GM12878 (cell line): ENCODE measurements at regions not wholly inside any gene's neighbourhood (a gene's known extent, or its start where the extent isn't known, plus 50 kb on each side); places are given as distances from the start of the nearest gene placed in this dataset.

Source experiments
- ATAC-seq: fragments of 200-7000 bp; cut with Tn5 transposase; 3 replicates; pipeline ENCODE4 v1.9.1; 2020; ENCODE audit warnings: mild to moderate bottlenecking, moderate library complexity
- BruUV-seq: library from RNA; stranded (reverse); fragments of 400-500 nt; replicated peaks from 2 replicates; lab custom pipeline; 2021; lab: Mats Ljungman, UMichigan
- CTCF ChIA-PET: fragments of 300-600 bp; sonication (Branson Sonifier 250); formaldehyde crosslinking; extraction: SDS; loops from one replicate; lab custom pipeline; 2021; ENCODE audit warnings: inconsistent platforms; lab: Yijun Ruan, JAX
- POLR2A ChIA-PET: fragments of 350-600 bp; formaldehyde crosslinking; extraction: SDS; loops from one replicate; lab custom pipeline; 2021; ENCODE audit warnings: inconsistent platforms; lab: Charles Lee
- RAD21 ChIA-PET: fragments of 300-600 bp; sonication (Branson Sonifier 250); formaldehyde crosslinking; loops from one replicate; lab custom pipeline; 2023; ENCODE audit warnings: antibody characterized with exemption; ENCODE audit not compliant: unreplicated experiment; lab: Charles Lee
- SMC1A ChIA-PET: fragments of 300-600 bp; sonication (Branson Sonifier 250); formaldehyde crosslinking; loops from one replicate; lab custom pipeline; 2023; ENCODE audit not compliant: unreplicated experiment, uncharacterized antibody; lab: Charles Lee
- DNase-seq: peaks from one replicate; pipeline ENCODE4 v3.0.0-alpha.2; 2011; ENCODE audit warnings: low read depth, low spot score
- FAIRE-seq: peaks from 3 replicates; lab custom pipeline; 2011; peaks lifted over from hg19 to GRCh38; lab: Jason Lieb, UNC
- H2AFZ ChIP-seq: 2 replicates; pipeline ENCODE4 v1.6.0; 2011; ENCODE audit warnings: low read depth, low read length, control low read depth; ENCODE audit not compliant: control insufficient read depth
- H3K27ac ChIP-seq: 2 replicates; pipeline ENCODE4 v1.5.1; 2011; ENCODE audit warnings: control low read depth; ENCODE audit not compliant: control insufficient read depth, insufficient read depth
- H3K27me3 ChIP-seq, 2 experiments: replicated peaks in 1 of 2; 2 replicates each; pipeline versions ENCODE4 v1.6.0 to v1.6.1; 2011; ENCODE audit warnings: low read length in 1 of 2; ENCODE audit not compliant: control insufficient read depth in 2 of 2, insufficient read depth in 2 of 2
- H3K36me3 ChIP-seq, 2 experiments: 2 replicates each; pipeline ENCODE4 v1.5.1; 2011; ENCODE audit warnings: low read length in 1 of 2; ENCODE audit not compliant: control insufficient read depth in 2 of 2, insufficient read depth in 2 of 2
- H3K4me1 ChIP-seq: 2 replicates; pipeline ENCODE4 v1.6.1; 2011; ENCODE audit warnings: mild to moderate bottlenecking, low read length, moderate library complexity, mixed read lengths; ENCODE audit not compliant: control insufficient read depth, insufficient read depth
- H3K4me2 ChIP-seq: 2 replicates; pipeline ENCODE4 v1.6.0; 2011; ENCODE audit warnings: control low read depth; ENCODE audit not compliant: control insufficient read depth, insufficient read depth
- H3K4me3 ChIP-seq: fragments of 200-600 bp; sonication (generic); 2 replicates; pipeline ENCODE4 v1.5.1; 2016
- H3K79me2 ChIP-seq: 2 replicates; pipeline ENCODE4 v1.6.0; 2011; ENCODE audit warnings: low read length; ENCODE audit not compliant: control insufficient read depth, insufficient read depth
- H3K9ac ChIP-seq: 2 replicates; pipeline ENCODE4 v1.8.0; 2011; ENCODE audit warnings: low read length, control low read depth, mixed read lengths; ENCODE audit not compliant: control insufficient read depth, insufficient read depth
- H3K9me3 ChIP-seq: replicated peaks from 3 replicates; pipeline ENCODE4 v1.5.1; 2011; ENCODE audit warnings: mild to moderate bottlenecking, low read length; ENCODE audit not compliant: control insufficient read depth, insufficient read depth
- H4K20me1 ChIP-seq: 2 replicates; pipeline ENCODE4 v1.6.0; 2011; ENCODE audit not compliant: control insufficient read depth, insufficient read depth
- BRCA1 ChIP-seq: IDR thresholded peaks from 2 replicates; pipeline ENCODE4 v1.6.1; 2011; ENCODE audit warnings: low read depth, low read length, improper control_type of control experiment
- EZH2 ChIP-seq: IDR thresholded peaks from 2 replicates; pipeline ENCODE4 v1.6.1; 2012; ENCODE audit warnings: low read depth, mild to moderate bottlenecking, control low read depth, inconsistent platforms, low read length, borderline replicate concordance; ENCODE audit not compliant: control insufficient read depth
- HDAC6 ChIP-seq: fragments of 200-600 bp; sonication (generic); IDR thresholded peaks from one replicate; pipeline ENCODE4 v1.8.0; 2017; ENCODE audit warnings: antibody characterized with exemption; ENCODE audit not compliant: unreplicated experiment
- JUNB ChIP-seq: IDR thresholded peaks from 2 replicates; pipeline ENCODE4 v1.6.1; 2016; ENCODE audit warnings: antibody characterized with exemption, mild to moderate bottlenecking
- KDM1A ChIP-seq: fragments of 200-600 bp; sonication (generic); IDR thresholded peaks from 2 replicates; pipeline ENCODE4 v1.6.1; 2016; ENCODE audit warnings: borderline replicate concordance
- MTA2 ChIP-seq: fragments of 450-650 bp; IDR thresholded peaks from 2 replicates; pipeline ENCODE4 v1.6.1; 2016; ENCODE audit warnings: low read depth, mild to moderate bottlenecking, moderate library complexity
- MTA3 ChIP-seq: IDR thresholded peaks from 2 replicates; pipeline ENCODE4 v1.6.1; 2012; ENCODE audit warnings: low read length, inconsistent platforms, borderline replicate concordance
- NFXL1 ChIP-seq: fragments of 450-650 bp; IDR thresholded peaks from 2 replicates; pipeline ENCODE4 v1.6.1; 2017; ENCODE audit warnings: antibody characterized with exemption, mild to moderate bottlenecking, borderline replicate concordance
- POLR2AphosphoS2 ChIP-seq: IDR thresholded peaks from 2 replicates; pipeline ENCODE4 v1.6.1; 2011; ENCODE audit warnings: low read depth, mild to moderate bottlenecking, low read length, improper control_type of control experiment, moderate library complexity
- POU2F2 ChIP-seq: IDR thresholded peaks from 3 replicates; pipeline ENCODE4 v1.6.1; 2011; ENCODE audit warnings: low read depth, mild to moderate bottlenecking, low read length, borderline replicate concordance
- RAD21 ChIP-seq: IDR thresholded peaks from 2 replicates; pipeline ENCODE4 v1.6.1; 2011; ENCODE audit warnings: mild to moderate bottlenecking, low read depth, low read length, moderate library complexity; ENCODE audit not compliant: insufficient read depth
- SIN3A ChIP-seq: IDR thresholded peaks from 2 replicates; pipeline ENCODE4 v1.6.1; 2012; ENCODE audit warnings: low read depth, low read length, improper control_type of control experiment
- SMAD1 ChIP-seq: fragments of 450-650 bp; IDR thresholded peaks from 2 replicates; pipeline ENCODE4 v1.6.1; 2018; ENCODE audit warnings: mild to moderate bottlenecking, low read depth; ENCODE audit not compliant: partially characterized antibody
- SPI1 ChIP-seq: IDR thresholded peaks from 2 replicates; pipeline ENCODE4 v1.6.1; 2011; ENCODE audit warnings: low read depth, mild to moderate bottlenecking, low read length, moderate library complexity, borderline replicate concordance; ENCODE audit not compliant: insufficient read depth
- TCF12 ChIP-seq: IDR thresholded peaks from 2 replicates; pipeline ENCODE4 v1.6.1; 2011; ENCODE audit warnings: low read depth, mild to moderate bottlenecking, low read length
- TCF3 ChIP-seq: IDR thresholded peaks from 2 replicates; pipeline ENCODE4 v1.6.1; 2012; ENCODE audit warnings: low read depth, mild to moderate bottlenecking, low read length, borderline replicate concordance; ENCODE audit not compliant: insufficient read depth
- ZNF622 ChIP-seq: fragments of 450-650 bp; IDR thresholded peaks from 2 replicates; pipeline ENCODE4 v1.6.1; 2017; ENCODE audit warnings: mild to moderate bottlenecking, inconsistent platforms
- ZZZ3 ChIP-seq: IDR thresholded peaks from 2 replicates; pipeline ENCODE4 v1.6.1; 2011; ENCODE audit warnings: low read depth; ENCODE audit not compliant: control insufficient read depth, insufficient read length
- WGBS: methylation state at CpG from one replicate; pipeline ENCODE4 v1.1.6; 2016; ENCODE audit warnings: low lambda C conversion rate; ENCODE audit not compliant: insufficient replicate concordance, insufficient coverage; ENCODE audit errors: missing lambda C conversion rate; 5-methylcytosine and 5-hydroxymethylcytosine counted together
- in situ Hi-C: fragments of 300-500 bp; cut with MboI; formaldehyde crosslinking; loops from 9 replicates; pipeline ENCODE4 v1.14.3; 2018; ENCODE audit warnings: mixed read lengths
- intact Hi-C: fragments of 100-400 bp; cut with micrococcal nuclease; formaldehyde crosslinking; loops from one replicate; pipeline ENCODE4 v1.14.2; 2022; ENCODE audit not compliant: unreplicated experiment
- TF ChIP-seq, protein P1 (sequence below): IDR thresholded peaks from 2 replicates; pipeline ENCODE4 v1.6.1; 2012; ENCODE audit warnings: low read depth, low read length, improper control_type of control experiment
- TF ChIP-seq, protein P2 (sequence below): fragments of 450-650 bp; formaldehyde crosslinking; IDR thresholded peaks from 2 replicates; pipeline ENCODE4 v1.5.0; 2022; ENCODE audit warnings: mild to moderate bottlenecking, missing genetic modification characterization

DNA sequence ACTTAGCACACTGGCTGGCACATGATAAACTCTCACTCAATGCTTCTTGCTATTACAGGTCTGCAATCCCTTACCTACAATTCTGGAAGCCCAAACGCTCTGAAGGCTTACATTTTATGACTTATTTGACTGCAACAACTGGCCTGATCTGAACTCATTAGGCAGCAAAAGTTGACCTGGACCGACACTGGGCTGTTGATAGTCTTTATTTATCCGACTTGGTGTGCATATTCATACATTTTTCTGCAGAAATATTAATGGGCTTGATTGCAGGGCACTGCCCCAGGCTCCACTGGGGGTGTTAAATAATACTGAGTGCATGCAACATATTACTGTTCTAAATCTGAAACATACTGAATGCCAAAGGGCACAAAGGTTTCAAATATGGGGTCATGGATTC lies 1076.7 kb downstream of the BCL11B start:
- Histone ChIP-seq H3K4me1 (no peaks in the 10 kb centered on the region; the same call in 1 of the 2 replicates), H3K4me2 (no peak overlapping the region), H3K27me3 (no peaks in the 10 kb centered on the region), H3K79me2 (no peaks in the 10 kb centered on the region), H3K4me3 (no peak overlapping the region), H3K9ac (no peak overlapping the region), H3K27ac (no peak overlapping the region), H2AFZ (no peak overlapping the region), H3K36me3 (no peaks in the 10 kb centered on the region)
- in situ Hi-C loops: no loop called here
- RAD21 ChIA-PET: interaction anchor here (1.1 to 22.4 kb wide), 9 partner anchors 8 to 1072 kb away, joined by 3 to 407 read pairs (median 8); no protein-coding TSS in a partner anchor
- FAIRE-seq: no peak
- ATAC-seq: no peak
- no peak for DNase-seq
- no TSS peak for BruUV-seq
- TF ChIP-seq SPI1 (no peak), KDM1A (no peak), ZZZ3 (no peak), EZH2 (no peak), MTA2 (no peak), HDAC6 (no peak), SMAD1 (no peak), POLR2AphosphoS2 (no peak), SIN3A (no peak), ZNF622 (no peak), TCF12 (no peak), POU2F2 (no peak), RAD21 (no peak), NFXL1 (no peak), TCF3 (no peak), JUNB (no peak), BRCA1 (no peak), MTA3 (no peak)
- TF ChIP-seq, protein P1, sequence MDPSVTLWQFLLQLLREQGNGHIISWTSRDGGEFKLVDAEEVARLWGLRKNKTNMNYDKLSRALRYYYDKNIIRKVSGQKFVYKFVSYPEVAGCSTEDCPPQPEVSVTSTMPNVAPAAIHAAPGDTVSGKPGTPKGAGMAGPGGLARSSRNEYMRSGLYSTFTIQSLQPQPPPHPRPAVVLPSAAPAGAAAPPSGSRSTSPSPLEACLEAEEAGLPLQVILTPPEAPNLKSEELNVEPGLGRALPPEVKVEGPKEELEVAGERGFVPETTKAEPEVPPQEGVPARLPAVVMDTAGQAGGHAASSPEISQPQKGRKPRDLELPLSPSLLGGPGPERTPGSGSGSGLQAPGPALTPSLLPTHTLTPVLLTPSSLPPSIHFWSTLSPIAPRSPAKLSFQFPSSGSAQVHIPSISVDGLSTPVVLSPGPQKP: no peak
- TF ChIP-seq, protein P2, sequence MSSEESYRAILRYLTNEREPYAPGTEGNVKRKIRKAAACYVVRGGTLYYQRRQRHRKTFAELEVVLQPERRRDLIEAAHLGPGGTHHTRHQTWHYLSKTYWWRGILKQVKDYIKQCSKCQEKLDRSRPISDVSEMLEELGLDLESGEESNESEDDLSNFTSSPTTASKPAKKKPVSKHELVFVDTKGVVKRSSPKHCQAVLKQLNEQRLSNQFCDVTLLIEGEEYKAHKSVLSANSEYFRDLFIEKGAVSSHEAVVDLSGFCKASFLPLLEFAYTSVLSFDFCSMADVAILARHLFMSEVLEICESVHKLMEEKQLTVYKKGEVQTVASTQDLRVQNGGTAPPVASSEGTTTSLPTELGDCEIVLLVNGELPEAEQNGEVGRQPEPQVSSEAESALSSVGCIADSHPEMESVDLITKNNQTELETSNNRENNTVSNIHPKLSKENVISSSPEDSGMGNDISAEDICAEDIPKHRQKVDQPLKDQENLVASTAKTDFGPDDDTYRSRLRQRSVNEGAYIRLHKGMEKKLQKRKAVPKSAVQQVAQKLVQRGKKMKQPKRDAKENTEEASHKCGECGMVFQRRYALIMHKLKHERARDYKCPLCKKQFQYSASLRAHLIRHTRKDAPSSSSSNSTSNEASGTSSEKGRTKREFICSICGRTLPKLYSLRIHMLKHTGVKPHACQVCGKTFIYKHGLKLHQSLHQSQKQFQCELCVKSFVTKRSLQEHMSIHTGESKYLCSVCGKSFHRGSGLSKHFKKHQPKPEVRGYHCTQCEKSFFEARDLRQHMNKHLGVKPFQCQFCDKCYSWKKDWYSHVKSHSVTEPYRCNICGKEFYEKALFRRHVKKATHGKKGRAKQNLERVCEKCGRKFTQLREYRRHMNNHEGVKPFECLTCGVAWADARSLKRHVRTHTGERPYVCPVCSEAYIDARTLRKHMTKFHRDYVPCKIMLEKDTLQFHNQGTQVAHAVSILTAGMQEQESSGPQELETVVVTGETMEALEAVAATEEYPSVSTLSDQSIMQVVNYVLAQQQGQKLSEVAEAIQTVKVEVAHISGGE (CRISPR knock-in tag): no peak
- TF ChIP-seq, all 136 proteins: peak for 0
- intact Hi-C loops: loop anchor here (10.0 kb wide), 1 partner anchor 1070 kb away; no protein-coding TSS in a partner anchor
- CTCF ChIA-PET: interaction anchor here (0.6 to 18.6 kb wide), 8 partner anchors 9 to 1071 kb away, joined by 3 to 158 read pairs (median 4); no protein-coding TSS in a partner anchor
- Histone ChIP-seq H3K9me3 (no peaks in the 10 kb centered on the region), H4K20me1 (no peaks in the 10 kb centered on the region)
- SMC1A ChIA-PET: interaction anchor here (0.6 to 25.6 kb wide), 13 partner anchors 11 to 1073 kb away, joined by 3 to 461 read pairs (median 6); no protein-coding TSS in a partner anchor
- whole genome bisulfite sequencing: 0% methylated on average over 3 of the region's 3 CpGs
- POLR2A ChIA-PET: interaction anchor here (0.5 to 1.4 kb wide), 5 partner anchors 8 to 156 kb away, joined by 3 to 4 read pairs (median 3); no protein-coding TSS in a partner anchor
